Cardiac muscle cell (in vitro differentiated cells and primary cell): ENCODE measurements at regions not wholly inside any gene's neighbourhood (a gene's known extent, or its start where the extent isn't known, plus 50 kb on each side); places are given as distances from the start of the nearest gene placed in this dataset.

ENCODE experiments used
- DNase-seq, 2 donors: peaks; one replicate each; pipeline versions ENCODE4 v3.0.0 to v3.0.0-alpha.2; 2010 to 2017; ENCODE audit warnings: low read depth in 1 of 2, low spot score in 1 of 2
- H3K27ac ChIP-seq: fragments of 200-600 bp; sonication (generic); 2 replicates; pipeline ENCODE4 v1.5.1; 2016
- H3K27me3 ChIP-seq: fragments of 200-600 bp; sonication (generic); 2 replicates; pipeline ENCODE4 v1.6.0; 2016; ENCODE audit warnings: control low read depth
- H3K36me3 ChIP-seq: fragments of 200-600 bp; sonication (generic); 2 replicates; pipeline ENCODE4 v1.5.1; 2016; ENCODE audit warnings: control low read depth
- H3K4me1 ChIP-seq: fragments of 200-600 bp; sonication (generic); 2 replicates; pipeline ENCODE4 v1.8.1; 2017; ENCODE audit warnings: low read depth, mild to moderate bottlenecking, mixed run types
- H3K4me3 ChIP-seq: fragments of 200-600 bp; sonication (generic); 2 replicates; pipeline ENCODE4 v1.5.1; 2016; ENCODE audit warnings: mild to moderate bottlenecking
- H3K9me3 ChIP-seq: fragments of 200-600 bp; sonication (generic); 2 replicates; pipeline ENCODE4 v1.5.1; 2017; ENCODE audit warnings: low read depth, mild to moderate bottlenecking, control low read depth
- CTCF ChIP-seq: IDR thresholded peaks from 2 replicates; pipeline ENCODE4 v1.5.1; 2012; ENCODE audit warnings: low read depth, mild to moderate bottlenecking, low read length

GRCh38 chr2:128395640-128396499 lies 77.2 kb upstream of the HS6ST1 start:
- Histone ChIP-seq H3K27me3 (no peaks in the 10 kb centered on the region), H3K27ac (no peak overlapping the region), H3K9me3 (no peaks in the 10 kb centered on the region), H3K36me3 (no peaks in the 10 kb centered on the region), H3K4me3 (no peak overlapping the region), H3K4me1 (no peaks in the 10 kb centered on the region)
- DNase-seq, result peak in 1 of 2 donors; percentile 32
- no peak for TF ChIP-seq CTCF

- TF ChIP-seq CTCF, result no peak
- Histone ChIP-seq H3K27ac (no peak overlapping the region), H3K27me3 (no peaks in the 10 kb centered on the region), H3K36me3 (no peaks in the 10 kb centered on the region), H3K4me3 (no peak overlapping the region), H3K9me3 (no peaks in the 10 kb centered on the region), H3K4me1 (no peaks in the 10 kb centered on the region)
- DNase-seq, result peak; percentile 29 to 52
Observed at GRCh38 chr2:128396500-128396891, 77.8 kb upstream of the HS6ST1 start.

- peak in 1 of 2 donors; percentile 31 for DNase-seq
- Histone ChIP-seq H3K9me3 (no peaks in the 10 kb centered on the region), H3K4me3 (no peak overlapping the region), H3K27ac (no peak overlapping the region), H3K36me3 (no peaks in the 10 kb centered on the region), H3K27me3 (no peaks in the 10 kb centered on the region), H3K4me1 (no peaks in the 10 kb centered on the region)
- no peak for TF ChIP-seq CTCF
Observed at GRCh38 chr2:128396946-128397345, 78.3 kb upstream of the HS6ST1 start.

GRCh38 chr2:128399256-128399655 lies 80.6 kb upstream of the HS6ST1 start:
- Histone ChIP-seq H3K4me1 (no peaks in the 10 kb centered on the region), H3K27me3 (no peaks in the 10 kb centered on the region), H3K4me3 (no peak overlapping the region), H3K36me3 (no peaks in the 10 kb centered on the region), H3K9me3 (no peaks in the 10 kb centered on the region), H3K27ac (no peak overlapping the region)
- no peak for TF ChIP-seq CTCF
- DNase-seq, result no peak

- no peaks in the 10 kb centered on the region for H3K36me3 ChIP-seq
- no peak overlapping the region for H3K4me3 ChIP-seq
- no peak for TF ChIP-seq CTCF
- H3K9me3 ChIP-seq, result no peaks in the 10 kb centered on the region
- no peaks in the 10 kb centered on the region for H3K27me3 ChIP-seq
- no peak for DNase-seq
- no peaks in the 10 kb centered on the region for H3K4me1 ChIP-seq
- no peak overlapping the region for H3K27ac ChIP-seq
Observed at GRCh38 chr2:128399690-128400291, 81.1 kb upstream of the HS6ST1 start.
